NOMO-1 treated with DMSO at 0.1 percent for 48 hours (cell line): ENCODE measurements at regions not wholly inside any gene's neighbourhood (a gene's known extent, or its start where the extent isn't known, plus 50 kb on each side); places are given as distances from the start of the nearest gene placed in this dataset.

Experiments used
- DNase-seq: peaks from one replicate; lab custom pipeline; 2025; ENCODE audit not compliant: unreplicated experiment; lab: John Stamatoyannopoulos, UW

GRCh38 chr17:72590882-72591281 is 470.1 kb downstream of the SOX9 start:
- DNase-seq = no peak

GRCh38 chr17:72591289-72592241 is 470.7 kb downstream of the SOX9 start:
- peak; percentile 13 for DNase-seq

GRCh38 chr17:72592242-72592966 is 471.6 kb downstream of the SOX9 start:
- DNase-seq = peak; percentile 39

GRCh38 chr17:72592967-72593325 is 472.1 kb downstream of the SOX9 start:
- no peak for DNase-seq

- no peak for DNase-seq
Measured at GRCh38 chr17:72594248-72594647, 473.4 kb downstream of the SOX9 start.
